ENCODE measurements at regions not wholly inside any gene's neighbourhood (a gene's known extent, or its start where the extent isn't known, plus 50 kb on each side); places are given as distances from the start of the nearest gene placed in this dataset.
A peak's percentile ranks its signal among the peaks of the same experiment; 100 is the strongest.

DNA sequence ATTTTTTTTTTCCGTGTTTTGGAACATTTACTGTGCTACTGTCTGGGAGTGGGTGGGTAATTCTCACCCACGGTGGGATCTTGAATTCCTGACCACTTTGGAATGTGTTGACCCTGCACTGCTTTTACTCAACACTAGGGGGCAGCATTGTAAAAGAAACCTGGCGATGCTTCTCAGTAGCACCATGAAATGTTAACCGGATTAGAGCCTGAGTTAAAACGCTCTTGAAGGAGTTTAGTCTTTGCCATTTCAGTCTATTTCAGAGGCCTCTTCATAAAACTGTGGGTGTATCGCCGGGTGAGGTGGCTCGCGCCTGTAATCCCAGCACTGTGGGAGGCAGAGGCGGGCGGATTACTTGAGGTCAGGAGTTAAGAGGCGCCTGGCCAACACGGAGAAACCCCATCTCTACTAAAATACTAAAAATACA, 79.0 kb upstream of the PRNP start (continued):
- TF ChIP-seq, protein P1, sequence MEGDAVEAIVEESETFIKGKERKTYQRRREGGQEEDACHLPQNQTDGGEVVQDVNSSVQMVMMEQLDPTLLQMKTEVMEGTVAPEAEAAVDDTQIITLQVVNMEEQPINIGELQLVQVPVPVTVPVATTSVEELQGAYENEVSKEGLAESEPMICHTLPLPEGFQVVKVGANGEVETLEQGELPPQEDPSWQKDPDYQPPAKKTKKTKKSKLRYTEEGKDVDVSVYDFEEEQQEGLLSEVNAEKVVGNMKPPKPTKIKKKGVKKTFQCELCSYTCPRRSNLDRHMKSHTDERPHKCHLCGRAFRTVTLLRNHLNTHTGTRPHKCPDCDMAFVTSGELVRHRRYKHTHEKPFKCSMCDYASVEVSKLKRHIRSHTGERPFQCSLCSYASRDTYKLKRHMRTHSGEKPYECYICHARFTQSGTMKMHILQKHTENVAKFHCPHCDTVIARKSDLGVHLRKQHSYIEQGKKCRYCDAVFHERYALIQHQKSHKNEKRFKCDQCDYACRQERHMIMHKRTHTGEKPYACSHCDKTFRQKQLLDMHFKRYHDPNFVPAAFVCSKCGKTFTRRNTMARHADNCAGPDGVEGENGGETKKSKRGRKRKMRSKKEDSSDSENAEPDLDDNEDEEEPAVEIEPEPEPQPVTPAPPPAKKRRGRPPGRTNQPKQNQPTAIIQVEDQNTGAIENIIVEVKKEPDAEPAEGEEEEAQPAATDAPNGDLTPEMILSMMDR (IDR thresholded peaks at IDR 0.05; ENCODE audit: control extremely low read depth in 1 of 3, insufficient read depth in 1 of 3, low read depth in 1 of 3, low read length in 3 of 3) = peak; percentile 22 to 84 (median 82)
- TF ChIP-seq POLR2AphosphoS5 (IDR thresholded peaks at IDR 0.05; ENCODE audit: low read depth, low read length) = no peak
- TF ChIP-seq TAF7 (optimal IDR thresholded peaks at IDR 0.05; ENCODE audit: borderline replicate concordance, low read depth, low read length) = no peak
- TF ChIP-seq, protein P2, sequence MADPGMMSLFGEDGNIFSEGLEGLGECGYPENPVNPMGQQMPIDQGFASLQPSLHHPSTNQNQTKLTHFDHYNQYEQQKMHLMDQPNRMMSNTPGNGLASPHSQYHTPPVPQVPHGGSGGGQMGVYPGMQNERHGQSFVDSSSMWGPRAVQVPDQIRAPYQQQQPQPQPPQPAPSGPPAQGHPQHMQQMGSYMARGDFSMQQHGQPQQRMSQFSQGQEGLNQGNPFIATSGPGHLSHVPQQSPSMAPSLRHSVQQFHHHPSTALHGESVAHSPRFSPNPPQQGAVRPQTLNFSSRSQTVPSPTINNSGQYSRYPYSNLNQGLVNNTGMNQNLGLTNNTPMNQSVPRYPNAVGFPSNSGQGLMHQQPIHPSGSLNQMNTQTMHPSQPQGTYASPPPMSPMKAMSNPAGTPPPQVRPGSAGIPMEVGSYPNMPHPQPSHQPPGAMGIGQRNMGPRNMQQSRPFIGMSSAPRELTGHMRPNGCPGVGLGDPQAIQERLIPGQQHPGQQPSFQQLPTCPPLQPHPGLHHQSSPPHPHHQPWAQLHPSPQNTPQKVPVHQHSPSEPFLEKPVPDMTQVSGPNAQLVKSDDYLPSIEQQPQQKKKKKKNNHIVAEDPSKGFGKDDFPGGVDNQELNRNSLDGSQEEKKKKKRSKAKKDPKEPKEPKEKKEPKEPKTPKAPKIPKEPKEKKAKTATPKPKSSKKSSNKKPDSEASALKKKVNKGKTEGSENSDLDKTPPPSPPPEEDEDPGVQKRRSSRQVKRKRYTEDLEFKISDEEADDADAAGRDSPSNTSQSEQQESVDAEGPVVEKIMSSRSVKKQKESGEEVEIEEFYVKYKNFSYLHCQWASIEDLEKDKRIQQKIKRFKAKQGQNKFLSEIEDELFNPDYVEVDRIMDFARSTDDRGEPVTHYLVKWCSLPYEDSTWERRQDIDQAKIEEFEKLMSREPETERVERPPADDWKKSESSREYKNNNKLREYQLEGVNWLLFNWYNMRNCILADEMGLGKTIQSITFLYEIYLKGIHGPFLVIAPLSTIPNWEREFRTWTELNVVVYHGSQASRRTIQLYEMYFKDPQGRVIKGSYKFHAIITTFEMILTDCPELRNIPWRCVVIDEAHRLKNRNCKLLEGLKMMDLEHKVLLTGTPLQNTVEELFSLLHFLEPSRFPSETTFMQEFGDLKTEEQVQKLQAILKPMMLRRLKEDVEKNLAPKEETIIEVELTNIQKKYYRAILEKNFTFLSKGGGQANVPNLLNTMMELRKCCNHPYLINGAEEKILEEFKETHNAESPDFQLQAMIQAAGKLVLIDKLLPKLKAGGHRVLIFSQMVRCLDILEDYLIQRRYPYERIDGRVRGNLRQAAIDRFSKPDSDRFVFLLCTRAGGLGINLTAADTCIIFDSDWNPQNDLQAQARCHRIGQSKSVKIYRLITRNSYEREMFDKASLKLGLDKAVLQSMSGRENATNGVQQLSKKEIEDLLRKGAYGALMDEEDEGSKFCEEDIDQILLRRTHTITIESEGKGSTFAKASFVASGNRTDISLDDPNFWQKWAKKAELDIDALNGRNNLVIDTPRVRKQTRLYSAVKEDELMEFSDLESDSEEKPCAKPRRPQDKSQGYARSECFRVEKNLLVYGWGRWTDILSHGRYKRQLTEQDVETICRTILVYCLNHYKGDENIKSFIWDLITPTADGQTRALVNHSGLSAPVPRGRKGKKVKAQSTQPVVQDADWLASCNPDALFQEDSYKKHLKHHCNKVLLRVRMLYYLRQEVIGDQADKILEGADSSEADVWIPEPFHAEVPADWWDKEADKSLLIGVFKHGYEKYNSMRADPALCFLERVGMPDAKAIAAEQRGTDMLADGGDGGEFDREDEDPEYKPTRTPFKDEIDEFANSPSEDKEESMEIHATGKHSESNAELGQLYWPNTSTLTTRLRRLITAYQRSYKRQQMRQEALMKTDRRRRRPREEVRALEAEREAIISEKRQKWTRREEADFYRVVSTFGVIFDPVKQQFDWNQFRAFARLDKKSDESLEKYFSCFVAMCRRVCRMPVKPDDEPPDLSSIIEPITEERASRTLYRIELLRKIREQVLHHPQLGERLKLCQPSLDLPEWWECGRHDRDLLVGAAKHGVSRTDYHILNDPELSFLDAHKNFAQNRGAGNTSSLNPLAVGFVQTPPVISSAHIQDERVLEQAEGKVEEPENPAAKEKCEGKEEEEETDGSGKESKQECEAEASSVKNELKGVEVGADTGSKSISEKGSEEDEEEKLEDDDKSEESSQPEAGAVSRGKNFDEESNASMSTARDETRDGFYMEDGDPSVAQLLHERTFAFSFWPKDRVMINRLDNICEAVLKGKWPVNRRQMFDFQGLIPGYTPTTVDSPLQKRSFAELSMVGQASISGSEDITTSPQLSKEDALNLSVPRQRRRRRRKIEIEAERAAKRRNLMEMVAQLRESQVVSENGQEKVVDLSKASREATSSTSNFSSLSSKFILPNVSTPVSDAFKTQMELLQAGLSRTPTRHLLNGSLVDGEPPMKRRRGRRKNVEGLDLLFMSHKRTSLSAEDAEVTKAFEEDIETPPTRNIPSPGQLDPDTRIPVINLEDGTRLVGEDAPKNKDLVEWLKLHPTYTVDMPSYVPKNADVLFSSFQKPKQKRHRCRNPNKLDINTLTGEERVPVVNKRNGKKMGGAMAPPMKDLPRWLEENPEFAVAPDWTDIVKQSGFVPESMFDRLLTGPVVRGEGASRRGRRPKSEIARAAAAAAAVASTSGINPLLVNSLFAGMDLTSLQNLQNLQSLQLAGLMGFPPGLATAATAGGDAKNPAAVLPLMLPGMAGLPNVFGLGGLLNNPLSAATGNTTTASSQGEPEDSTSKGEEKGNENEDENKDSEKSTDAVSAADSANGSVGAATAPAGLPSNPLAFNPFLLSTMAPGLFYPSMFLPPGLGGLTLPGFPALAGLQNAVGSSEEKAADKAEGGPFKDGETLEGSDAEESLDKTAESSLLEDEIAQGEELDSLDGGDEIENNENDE (IDR thresholded peaks at IDR 0.05; ENCODE audit: insufficient replicate concordance, low read length) = no peak
- TF ChIP-seq, protein P3, sequence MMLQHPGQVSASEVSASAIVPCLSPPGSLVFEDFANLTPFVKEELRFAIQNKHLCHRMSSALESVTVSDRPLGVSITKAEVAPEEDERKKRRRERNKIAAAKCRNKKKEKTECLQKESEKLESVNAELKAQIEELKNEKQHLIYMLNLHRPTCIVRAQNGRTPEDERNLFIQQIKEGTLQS (IDR thresholded peaks at IDR 0.05; ENCODE audit: insufficient read depth, low read depth, low read length) = no peak
- TF ChIP-seq SP1 (IDR thresholded peaks at IDR 0.05; ENCODE audit: low read depth, low read length) = no peak
- TF ChIP-seq KDM5A (IDR thresholded peaks at IDR 0.05; ENCODE audit: low read length) = no peak
- TF ChIP-seq BACH1 (IDR thresholded peaks at IDR 0.05; ENCODE audit: low read length) = 0 out of 2 replicates have a peak, but pooled peaks have one; percentile 11
- TF ChIP-seq SUZ12 (IDR thresholded peaks at IDR 0.05; ENCODE audit: low read length) = no peak

Measured in H1 (cell line).